HG02642 (cell line): ENCODE measurements at regions not wholly inside any gene's neighbourhood (a gene's known extent, or its start where the extent isn't known, plus 50 kb on each side); places are given as distances from the start of the nearest gene placed in this dataset.

Source experiments
- ATAC-seq: cut with Tn5 transposase; IDR thresholded peaks from one replicate; pipeline ENCODE4 v1.9.1; 2021; ENCODE audit warnings: mild to moderate bottlenecking; ENCODE audit not compliant: unreplicated experiment, poor library complexity

- no peak for ATAC-seq
Measured at GRCh38 chr6:165713845-165714466, 50.9 kb upstream of the PDE10A start.
